GM12865 (cell line): ENCODE measurements at regions not wholly inside any gene's neighbourhood (a gene's known extent, or its start where the extent isn't known, plus 50 kb on each side); places are given as distances from the start of the nearest gene placed in this dataset.
A peak's percentile ranks its signal among the peaks of the same experiment; 100 is the strongest.

Experiments
- DNase-seq: peaks from one replicate; pipeline ENCODE4 v3.0.0; 2010; ENCODE audit warnings: low read depth
- H3K4me3 ChIP-seq: 2 replicates; pipeline ENCODE4 v1.5.1; 2011; ENCODE audit warnings: mild to moderate bottlenecking, low read depth, low read length, control low read depth
- CTCF ChIP-seq: IDR thresholded peaks from 2 replicates; pipeline ENCODE4 v1.5.1; 2011; ENCODE audit warnings: low read length, control low read depth, low read depth, inconsistent platforms; ENCODE audit not compliant: insufficient read depth; ENCODE audit errors: missing control alignments

- no peak overlapping the region for H3K4me3 ChIP-seq
- DNase-seq: peak; percentile 45
- TF ChIP-seq CTCF: no peak
Measured at GRCh38 chr1:208820580-208821212, 576.5 kb upstream of the PLXNA2 start.

- H3K4me3 ChIP-seq: no peak overlapping the region
- no peak for DNase-seq
- TF ChIP-seq CTCF: no peak
Measured at GRCh38 chr1:208821939-208822338, 577.8 kb upstream of the PLXNA2 start.

GRCh38 chr1:208825300-208825699 lies 581.1 kb upstream of the PLXNA2 start:
- no peak for TF ChIP-seq CTCF
- H3K4me3 ChIP-seq: no peak overlapping the region
- peak; percentile 28 for DNase-seq

GRCh38 chr1:208829595-208829994 lies 585.4 kb upstream of the PLXNA2 start:
- no peak for TF ChIP-seq CTCF
- no peak overlapping the region for H3K4me3 ChIP-seq
- DNase-seq: no peak

- DNase-seq: no peak
- no peak for TF ChIP-seq CTCF
- H3K4me3 ChIP-seq: no peak overlapping the region
Measured at GRCh38 chr1:208834381-208835096, 590.4 kb upstream of the PLXNA2 start.

GRCh38 chr1:208835097-208835463 lies 590.9 kb upstream of the PLXNA2 start:
- H3K4me3 ChIP-seq: no peak overlapping the region

More at GRCh38 chr1:208835097-208835463, 590.9 kb upstream of the PLXNA2 start:
- no peak for TF ChIP-seq CTCF
- no peak for DNase-seq
